ENCODE measurements at regions not wholly inside any gene's neighbourhood (a gene's known extent, or its start where the extent isn't known, plus 50 kb on each side); places are given as distances from the start of the nearest gene placed in this dataset.

- DNase-seq (ENCODE audit: low read depth in 1 of 2, low spot score in 1 of 2) = no peak
- ATAC-seq = no peak
- Histone ChIP-seq H3K4me1 (no peaks in the 10 kb centered on the region), H3K4me2 (no peak overlapping the region), H3K4me3 (no peak overlapping the region), H3K9me3 (no peaks in the 10 kb centered on the region), H3K27ac (no peak overlapping the region)
- ChIA-PET POLR2A (no interaction called here), CTCF (no interaction called here)
- TF ChIP-seq ZC3H11A (IDR thresholded peaks at IDR 0.05) (no peak), ZSCAN20 (CRISPR knock-in tag; IDR thresholded peaks at IDR 0.05) (no peak), GATA3 (IDR thresholded peaks at IDR 0.05; ENCODE audit: borderline replicate concordance) (no peak), USF2 (IDR thresholded peaks at IDR 0.05) (no peak), MAX (IDR thresholded peaks at IDR 0.05) (no peak), CBX8 (IDR thresholded peaks at IDR 0.05) (no peak), FOXS1 (CRISPR knock-in tag; IDR thresholded peaks at IDR 0.05) (no peak), ZNF302 (CRISPR knock-in tag; IDR thresholded peaks at IDR 0.05) (no peak)
- TF ChIP-seq, protein P1, sequence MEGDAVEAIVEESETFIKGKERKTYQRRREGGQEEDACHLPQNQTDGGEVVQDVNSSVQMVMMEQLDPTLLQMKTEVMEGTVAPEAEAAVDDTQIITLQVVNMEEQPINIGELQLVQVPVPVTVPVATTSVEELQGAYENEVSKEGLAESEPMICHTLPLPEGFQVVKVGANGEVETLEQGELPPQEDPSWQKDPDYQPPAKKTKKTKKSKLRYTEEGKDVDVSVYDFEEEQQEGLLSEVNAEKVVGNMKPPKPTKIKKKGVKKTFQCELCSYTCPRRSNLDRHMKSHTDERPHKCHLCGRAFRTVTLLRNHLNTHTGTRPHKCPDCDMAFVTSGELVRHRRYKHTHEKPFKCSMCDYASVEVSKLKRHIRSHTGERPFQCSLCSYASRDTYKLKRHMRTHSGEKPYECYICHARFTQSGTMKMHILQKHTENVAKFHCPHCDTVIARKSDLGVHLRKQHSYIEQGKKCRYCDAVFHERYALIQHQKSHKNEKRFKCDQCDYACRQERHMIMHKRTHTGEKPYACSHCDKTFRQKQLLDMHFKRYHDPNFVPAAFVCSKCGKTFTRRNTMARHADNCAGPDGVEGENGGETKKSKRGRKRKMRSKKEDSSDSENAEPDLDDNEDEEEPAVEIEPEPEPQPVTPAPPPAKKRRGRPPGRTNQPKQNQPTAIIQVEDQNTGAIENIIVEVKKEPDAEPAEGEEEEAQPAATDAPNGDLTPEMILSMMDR (IDR thresholded peaks at IDR 0.05) = no peak
- FAIRE-seq = no peak
Measured at GRCh38 chr4:11081006-11081405, 347.7 kb downstream of the HS3ST1 start.

- H3K4me2 ChIP-seq = no peak overlapping the region
- no peak overlapping the region for H3K27ac ChIP-seq
- ChIA-PET POLR2A (no interaction called here), CTCF (no interaction called here)
- no peak for ATAC-seq
- no peak overlapping the region for H3K4me3 ChIP-seq
- no peaks in the 10 kb centered on the region for H3K9me3 ChIP-seq
- DNase-seq (ENCODE audit: low read depth in 1 of 2, low spot score in 1 of 2) = no peak
- WGBS (ENCODE audit: missing lambda C conversion rate) = 13% methylated on average over 1 of the region's 1 CpG
- TF ChIP-seq NFE2L2 (conservative IDR thresholded peaks at IDR 0.05; ENCODE audit: low read length) (no peak), BCL3 (IDR thresholded peaks at IDR 0.05) (no peak), HDAC2 (IDR thresholded peaks at IDR 0.05) (no peak), CHD4 (IDR thresholded peaks at IDR 0.05; ENCODE audit: borderline replicate concordance) (no peak), HES2 (IDR thresholded peaks at IDR 0.05) (no peak), MAZ (IDR thresholded peaks at IDR 0.05; ENCODE audit: borderline replicate concordance, low read depth, low read length) (no peak), NR3C1 (IDR thresholded peaks at IDR 0.05) (no peak), RCOR1 (IDR thresholded peaks at IDR 0.05; ENCODE audit: low read depth, low read length) (no peak), GATA3 (IDR thresholded peaks at IDR 0.05; ENCODE audit: borderline replicate concordance) (no peak), ZNF302 (CRISPR knock-in tag; IDR thresholded peaks at IDR 0.05) (no peak), MAX (IDR thresholded peaks at IDR 0.05) (no peak), PBX3 (IDR thresholded peaks at IDR 0.05) (no peak), RNF2 (IDR thresholded peaks at IDR 0.05; ENCODE audit: borderline replicate concordance, low read depth) (no peak), CBX2 (IDR thresholded peaks at IDR 0.05; ENCODE audit: borderline replicate concordance, low read depth) (no peak), HEYL (CRISPR knock-in tag; IDR thresholded peaks at IDR 0.05) (no peak), JUN (IDR thresholded peaks at IDR 0.05) (no peak), SMC3 (IDR thresholded peaks at IDR 0.05) (no peak)
- TF ChIP-seq, protein P2, sequence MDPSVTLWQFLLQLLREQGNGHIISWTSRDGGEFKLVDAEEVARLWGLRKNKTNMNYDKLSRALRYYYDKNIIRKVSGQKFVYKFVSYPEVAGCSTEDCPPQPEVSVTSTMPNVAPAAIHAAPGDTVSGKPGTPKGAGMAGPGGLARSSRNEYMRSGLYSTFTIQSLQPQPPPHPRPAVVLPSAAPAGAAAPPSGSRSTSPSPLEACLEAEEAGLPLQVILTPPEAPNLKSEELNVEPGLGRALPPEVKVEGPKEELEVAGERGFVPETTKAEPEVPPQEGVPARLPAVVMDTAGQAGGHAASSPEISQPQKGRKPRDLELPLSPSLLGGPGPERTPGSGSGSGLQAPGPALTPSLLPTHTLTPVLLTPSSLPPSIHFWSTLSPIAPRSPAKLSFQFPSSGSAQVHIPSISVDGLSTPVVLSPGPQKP (IDR thresholded peaks at IDR 0.05; ENCODE audit: low read depth, low read length) = no peak
- TF ChIP-seq, protein P3, sequence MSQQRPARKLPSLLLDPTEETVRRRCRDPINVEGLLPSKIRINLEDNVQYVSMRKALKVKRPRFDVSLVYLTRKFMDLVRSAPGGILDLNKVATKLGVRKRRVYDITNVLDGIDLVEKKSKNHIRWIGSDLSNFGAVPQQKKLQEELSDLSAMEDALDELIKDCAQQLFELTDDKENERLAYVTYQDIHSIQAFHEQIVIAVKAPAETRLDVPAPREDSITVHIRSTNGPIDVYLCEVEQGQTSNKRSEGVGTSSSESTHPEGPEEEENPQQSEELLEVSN (IDR thresholded peaks at IDR 0.05; ENCODE audit: borderline replicate concordance, low read depth) = no peak
- no peak for FAIRE-seq
- no peaks in the 10 kb centered on the region for H3K4me1 ChIP-seq
Measured at GRCh38 chr4:11079171-11079570, 349.5 kb downstream of the HS3ST1 start.

All from A549 (cell line).